K562 (cell line): ENCODE measurements at regions not wholly inside any gene's neighbourhood (a gene's known extent, or its start where the extent isn't known, plus 50 kb on each side); places are given as distances from the start of the nearest gene placed in this dataset.
"Not testable (repeated sequence)": the region's sequence is repeated elsewhere in the genome, so short reads cannot be mapped to it uniquely, and the experiment has no call there.

Experiments
- ATAC-seq: fragments of 200-7000 bp; cut with Tn5 transposase; 3 replicates; pipeline ENCODE4 v1.9.1; 2020; ENCODE audit warnings: moderate library complexity
- BruUV-seq: library from RNA; stranded (reverse); fragments of 400-500 nt; replicated peaks from 2 replicates; lab custom pipeline; 2021; lab: Mats Ljungman, UMichigan
- CTCF ChIA-PET: fragments of 300-600 bp; formaldehyde crosslinking; extraction: SDS; loops from one replicate; lab custom pipeline; 2021; ENCODE audit warnings: low intra/inter-chr PET ratio; lab: Yijun Ruan, JAX
- POLR2A ChIA-PET: fragments of 300-600, 350-650 bp; sonication (Branson Sonifier 250); formaldehyde crosslinking; extraction: SDS; loops from one replicate; lab custom pipeline; 2021; ENCODE audit warnings: antibody characterized with exemption, inconsistent platforms; lab: Yijun Ruan, JAX
- DNase-seq, 4 experiments: peaks; one replicate each; pipeline versions ENCODE4 v3.0.0 to v3.0.0-alpha.2; 2011 to 2018; ENCODE audit warnings: low spot score in 3 of 4, mixed read lengths in 3 of 4; ENCODE audit errors: extremely low read depth in 1 of 4
- FAIRE-seq: peaks from 2 replicates; lab custom pipeline; 2011; peaks lifted over from hg19 to GRCh38; lab: Jason Lieb, UNC
- H2AFZ ChIP-seq: 2 replicates; pipeline ENCODE4 v1.6.0; 2011; ENCODE audit warnings: low read depth, low read length, control low read depth, inconsistent platforms
- H3K27ac ChIP-seq: fragments of 200-600 bp; 3 replicates; pipeline ENCODE4 v1.8.0; 2011; ENCODE audit warnings: low read depth, mild to moderate bottlenecking, control low read depth, inconsistent platforms, low read length, moderate library complexity, mixed read lengths; ENCODE audit errors: extremely low read depth
- H3K27me3 ChIP-seq, 2 experiments: fragments of 300-600 bp in 1 of 2; 2 replicates in 1 of 2; 3 replicates in 1 of 2; pipeline versions ENCODE4 v1.6.0 to v1.8.0; 2011; ENCODE audit warnings: inconsistent platforms in 2 of 2, low read length in 2 of 2, mild to moderate bottlenecking in 1 of 2, mixed read lengths in 1 of 2, moderate library complexity in 1 of 2; ENCODE audit not compliant: control insufficient read depth in 2 of 2, insufficient read depth in 2 of 2
- H3K36me3 ChIP-seq: fragments of 300-600 bp; 3 replicates; pipeline ENCODE4 v1.8.0; 2011; ENCODE audit warnings: mild to moderate bottlenecking, low read length, inconsistent platforms; ENCODE audit not compliant: control insufficient read depth, insufficient read depth
- H3K4me1 ChIP-seq, 2 experiments: fragments of 200-600 bp in 1 of 2; replicated peaks in 1 of 2; 2 replicates in 1 of 2; 3 replicates in 1 of 2; pipeline versions ENCODE4 v1.5.1 to v1.8.0; 2011; ENCODE audit warnings: inconsistent platforms in 2 of 2, low read length in 2 of 2, mild to moderate bottlenecking in 1 of 2, mixed read lengths in 1 of 2, moderate library complexity in 1 of 2; ENCODE audit not compliant: control insufficient read depth in 2 of 2, insufficient read depth in 2 of 2
- H3K4me2 ChIP-seq: 2 replicates; pipeline ENCODE4 v1.6.1; 2011; ENCODE audit warnings: low read length, control low read depth, inconsistent platforms, mixed read lengths; ENCODE audit not compliant: insufficient read depth
- H3K4me3 ChIP-seq: fragments of 200-600 bp; sonication (generic), shearing (Covaris generic); 2 replicates; pipeline ENCODE4 v1.5.1; 2016; ENCODE audit warnings: control low read depth, inconsistent platforms
- H3K79me2 ChIP-seq: fragments of 200-600 bp; 3 replicates; pipeline ENCODE4 v1.8.0; 2011; ENCODE audit warnings: low read length, inconsistent platforms; ENCODE audit not compliant: control insufficient read depth, insufficient read depth
- H3K9ac ChIP-seq, 2 experiments: 2 replicates each; pipeline versions ENCODE4 v1.6.0 to v1.6.1; 2011; ENCODE audit warnings: low read depth in 2 of 2, low read length in 2 of 2, control low read depth in 1 of 2, inconsistent platforms in 1 of 2, mild to moderate bottlenecking in 1 of 2, mixed read lengths in 1 of 2; ENCODE audit not compliant: insufficient read depth in 1 of 2
- H3K9me1 ChIP-seq: one replicate; pipeline ENCODE4 v1.6.0; 2011; ENCODE audit warnings: inconsistent platforms, mild to moderate bottlenecking, low read length, moderate library complexity; ENCODE audit not compliant: control insufficient read depth, insufficient read depth
- H3K9me3 ChIP-seq: replicated peaks from 2 replicates; pipeline ENCODE4 v1.5.1; 2011; ENCODE audit warnings: low read depth, low read length, inconsistent platforms; ENCODE audit not compliant: control insufficient read depth, insufficient read depth
- H4K20me1 ChIP-seq: replicated peaks from 2 replicates; pipeline ENCODE4 v1.6.1; 2011; ENCODE audit warnings: low read length, inconsistent platforms, mixed read lengths; ENCODE audit not compliant: control insufficient read depth, insufficient read depth
- CHD2 ChIP-seq: IDR thresholded peaks from 2 replicates; pipeline ENCODE4 v1.6.1; 2011; ENCODE audit warnings: low read depth, low read length
- E2F6 ChIP-seq, 2 experiments: IDR thresholded peaks; 2 replicates each; pipeline ENCODE4 v1.6.1; 2011; ENCODE audit warnings: borderline replicate concordance in 1 of 2, control low read depth in 1 of 2, low read depth in 1 of 2, low read length in 1 of 2, mild to moderate bottlenecking in 1 of 2, mixed read lengths in 1 of 2, moderate library complexity in 1 of 2; ENCODE audit not compliant: insufficient read depth in 1 of 2, insufficient read length in 1 of 2, poor library complexity in 1 of 2, severe bottlenecking in 1 of 2; ENCODE audit errors: extremely low read depth in 1 of 2
- L3MBTL2 ChIP-seq: fragments of 450-650 bp; IDR thresholded peaks from 2 replicates; pipeline ENCODE4 v1.6.1; 2016; ENCODE audit warnings: mild to moderate bottlenecking, moderate library complexity
- MGA ChIP-seq: fragments of 450-650 bp; IDR thresholded peaks from 2 replicates; pipeline ENCODE4 v1.6.1; 2016; ENCODE audit warnings: mild to moderate bottlenecking, moderate library complexity
- RAD51 ChIP-seq: fragments of 450-650 bp; IDR thresholded peaks from 2 replicates; pipeline ENCODE4 v1.7.1; 2016; ENCODE audit warnings: low read depth, mild to moderate bottlenecking, borderline replicate concordance
- RBM25 ChIP-seq: fragments of 200-400 bp; formaldehyde crosslinking; IDR thresholded peaks from 2 replicates; pipeline ENCODE4 v1.6.1; 2018; ENCODE audit warnings: low read length, low read depth, moderate library complexity; ENCODE audit not compliant: severe bottlenecking
- USF2 ChIP-seq: sonication (generic); formaldehyde crosslinking; IDR thresholded peaks from 2 replicates; pipeline ENCODE4 v1.5.0; 2020; ENCODE audit warnings: missing genetic modification reagents
- WGBS: fragments of 100-300 bp; shearing (Covaris generic); methylation state at CpG from one replicate; pipeline ENCODE4 v1.1.6; 2016; ENCODE audit warnings: low coverage, mixed read lengths; ENCODE audit not compliant: insufficient coverage; ENCODE audit errors: missing lambda C conversion rate; 5-methylcytosine and 5-hydroxymethylcytosine counted together
- in situ Hi-C: fragments of 300-500 bp; cut with MboI; formaldehyde crosslinking; loops from 4 replicates; pipeline ENCODE4 v1.15.0; 2018; ENCODE audit warnings: inconsistent platforms, mixed read lengths
- intact Hi-C: fragments of 100-400 bp; cut with micrococcal nuclease; formaldehyde crosslinking; loops from 2 replicates; pipeline ENCODE4 v1.14.2; 2022

GRCh38 chr12:124669271-124669721, 101.9 kb upstream of the NCOR2 start:
- intact Hi-C loops = not testable (repeated sequence)
- ATAC-seq = peak; percentile 38; the same call in 2 of the 3 replicates

More at GRCh38 chr12:124669271-124669721, 101.9 kb upstream of the NCOR2 start:
- POLR2A ChIA-PET = interaction anchor here (1.7 kb wide), 1 partner anchor 20 kb away, joined by 5 read pairs; no protein-coding TSS in a partner anchor
- DNase-seq, BruUV-seq, H3K4me3 ChIP-seq, FAIRE-seq, H3K9me1 ChIP-seq, H3K9ac ChIP-seq, H3K4me2 ChIP-seq, H3K79me2 ChIP-seq, H3K27ac ChIP-seq, H3K9me3 ChIP-seq, H3K4me1 ChIP-seq, in situ Hi-C loops, CTCF ChIA-PET, H4K20me1 ChIP-seq, H3K36me3 ChIP-seq: not testable (repeated sequence)
- Histone ChIP-seq H3K27me3 (peaks cover 0 to 20% of the 10 kb centered on the region in 2 experiments; a peak in 3 of 5 replicates), H2AFZ (peak overlapping the region; percentile 70)
- TF ChIP-seq E2F6 (IDR thresholded peaks at IDR 0.05; ENCODE audit: borderline replicate concordance in 1 of 2, extremely low read depth in 1 of 2, insufficient read depth in 1 of 2, insufficient read length in 1 of 2, low read depth in 1 of 2, low read length in 1 of 2, poor library complexity in 1 of 2, severe bottlenecking in 1 of 2) (peak in 1 of 2 experiments; percentile 38), L3MBTL2 (peak; percentile 49; the same call in 1 of the 2 replicates), MGA (peak; percentile 50; the same call in 1 of the 2 replicates), USF2 (CRISPR knock-in tag) (0 out of 2 replicates have a peak, but pooled peaks have one; percentile 3), CHD2 (peak; percentile 95), RBM25 (peak; percentile 86), RAD51 (0 out of 2 replicates have a peak, but pooled peaks have one; percentile 29)
- 6% methylated on average over 8 of the region's 8 CpGs for WGBS
